Activated B cell treated with CpG ODN at 0.5 μM for 24 hours (primary cell): ENCODE measurements at regions not wholly inside any gene's neighbourhood (a gene's known extent, or its start where the extent isn't known, plus 50 kb on each side); places are given as distances from the start of the nearest gene placed in this dataset.

Experiments
- ATAC-seq: fragments of 200-7000 bp; cut with Tn5 transposase; one replicate; pipeline ENCODE4 v1.10.0; 2021; ENCODE audit warnings: low read depth, mild to moderate bottlenecking, moderate library complexity
- CTCF ChIA-PET: fragments of 350-600 bp; sonication (Branson Sonifier 250); formaldehyde crosslinking; loops from one replicate; lab custom pipeline; 2021; ENCODE audit warnings: antibody characterized with exemption; lab: Charles Lee
- POLR2A ChIA-PET: fragments of 350-600 bp; sonication (Branson Sonifier 250); formaldehyde crosslinking; loops from one replicate; lab custom pipeline; 2021; ENCODE audit warnings: antibody characterized with exemption; lab: Charles Lee
- DNase-seq: peaks from one replicate; pipeline ENCODE4 v3.0.0; 2022
- H3K27ac Mint-ChIP-seq: one replicate; pipeline ENCODE4 v1.8.0; 2020; ENCODE audit warnings: mixed read lengths
- H3K27me3 Mint-ChIP-seq: one replicate; pipeline ENCODE4 v1.8.0; 2021; ENCODE audit warnings: mixed read lengths
- H3K36me3 Mint-ChIP-seq: one replicate; pipeline ENCODE4 v1.8.0; 2021; ENCODE audit warnings: low read depth, mixed read lengths
- H3K4me1 Mint-ChIP-seq: one replicate; pipeline ENCODE4 v1.8.0; 2021; ENCODE audit warnings: mixed read lengths
- H3K4me3 Mint-ChIP-seq: one replicate; pipeline ENCODE4 v1.8.0; 2020; ENCODE audit warnings: mild to moderate bottlenecking, mixed read lengths
- H3K9me3 Mint-ChIP-seq: one replicate; pipeline ENCODE4 v1.8.0; 2020; ENCODE audit warnings: mixed read lengths
- CTCF ChIP-seq: fragments of 200-600 bp; IDR thresholded peaks from one replicate; pipeline ENCODE4 v1.8.0; 2022; ENCODE audit warnings: antibody characterized with exemption, mild to moderate bottlenecking
- intact Hi-C: fragments of 100-400 bp; cut with micrococcal nuclease; formaldehyde crosslinking; loops from one replicate; pipeline ENCODE4 v1.15.1; 2024

GRCh38 chr3:162517110-162517509 lies 1020.5 kb downstream of the OTOL1 start:
- DNase-seq (no peak), ATAC-seq (no peak)
- Mint-ChIP-seq H3K9me3 (peaks cover 11% of the 10 kb centered on the region), H3K36me3 (no peaks in the 10 kb centered on the region), H3K4me3 (no peak overlapping the region), H3K4me1 (no peaks in the 10 kb centered on the region), H3K27me3 (no peaks in the 10 kb centered on the region), H3K27ac (no peak overlapping the region)
- POLR2A ChIA-PET = no interaction called here
- intact Hi-C loops = no loop called here
- no peak for TF ChIP-seq CTCF
- CTCF ChIA-PET = no interaction called here

- CTCF ChIA-PET = no interaction called here
- POLR2A ChIA-PET = no interaction called here
- H3K27me3 Mint-ChIP-seq = no peaks in the 10 kb centered on the region
- no peak overlapping the region for H3K4me3 Mint-ChIP-seq
- intact Hi-C loops = no loop called here
- H3K27ac Mint-ChIP-seq = no peak overlapping the region
- H3K9me3 Mint-ChIP-seq = peaks cover 4% of the 10 kb centered on the region
- no peak for TF ChIP-seq CTCF
- no peaks in the 10 kb centered on the region for H3K4me1 Mint-ChIP-seq
- no peak for ATAC-seq
- no peak for DNase-seq
- no peaks in the 10 kb centered on the region for H3K36me3 Mint-ChIP-seq
These were observed 1025.1 kb downstream of the OTOL1 start for GRCh38 chr3:162521669-162522068.

GRCh38 chr3:162525066-162525742 lies 1028.6 kb downstream of the OTOL1 start:
- H3K4me3 Mint-ChIP-seq = no peak overlapping the region
- ChIA-PET CTCF (no interaction called here), POLR2A (no interaction called here)
- no peaks in the 10 kb centered on the region for H3K27me3 Mint-ChIP-seq
- no peak for TF ChIP-seq CTCF
- peaks cover 4% of the 10 kb centered on the region for H3K9me3 Mint-ChIP-seq
- DNase-seq = no peak
- ATAC-seq = no peak
- no peak overlapping the region for H3K27ac Mint-ChIP-seq
- no peaks in the 10 kb centered on the region for H3K4me1 Mint-ChIP-seq
- intact Hi-C loops = no loop called here
- H3K36me3 Mint-ChIP-seq = no peaks in the 10 kb centered on the region

GRCh38 chr3:162525771-162526170 lies 1029.2 kb downstream of the OTOL1 start:
- Mint-ChIP-seq H3K9me3 (peaks cover 6% of the 10 kb centered on the region), H3K27ac (no peak overlapping the region), H3K4me3 (no peak overlapping the region), H3K27me3 (no peaks in the 10 kb centered on the region), H3K4me1 (no peaks in the 10 kb centered on the region), H3K36me3 (no peaks in the 10 kb centered on the region)
- no peak for DNase-seq
- intact Hi-C loops = no loop called here
- no peak for ATAC-seq
- POLR2A ChIA-PET = no interaction called here
- CTCF ChIA-PET = no interaction called here
- TF ChIP-seq CTCF = no peak

GRCh38 chr3:162534431-162534830 lies 1037.8 kb downstream of the OTOL1 start:
- no peak overlapping the region for H3K4me3 Mint-ChIP-seq
- POLR2A ChIA-PET = no interaction called here
- H3K27me3 Mint-ChIP-seq = no peaks in the 10 kb centered on the region
- peaks cover 4% of the 10 kb centered on the region for H3K9me3 Mint-ChIP-seq
- ATAC-seq (no peak), DNase-seq (no peak)
- no peaks in the 10 kb centered on the region for H3K4me1 Mint-ChIP-seq
- no peaks in the 10 kb centered on the region for H3K36me3 Mint-ChIP-seq
- H3K27ac Mint-ChIP-seq = no peak overlapping the region
- intact Hi-C loops = no loop called here
- CTCF ChIA-PET = no interaction called here
- no peak for TF ChIP-seq CTCF
